Uterus (tissue), 3 donors: ENCODE measurements at regions not wholly inside any gene's neighbourhood (a gene's known extent, or its start where the extent isn't known, plus 50 kb on each side); places are given as distances from the start of the nearest gene placed in this dataset.

Source experiments
- DNase-seq, 2 donors: peaks; one replicate each; pipeline ENCODE4 v3.0.0-alpha.2; 2019 to 2020
- H3K27ac ChIP-seq, 2 donors: fragments of 200-600 bp; sonication (generic); 1 replicate in 1 of 2; 2 replicates in 1 of 2; pipeline ENCODE4 v1.5.1; 2016 to 2018
- H3K27me3 ChIP-seq, 2 donors: fragments of 200-600 bp; sonication (generic); one replicate each; pipeline ENCODE4 v1.5.1; 2018 to 2019; ENCODE audit warnings: control low read depth in 1 of 2
- H3K36me3 ChIP-seq, 2 donors: fragments of 200-600 bp; sonication (generic); one replicate each; pipeline ENCODE4 v1.5.1; 2019; ENCODE audit warnings: control low read depth in 1 of 2
- H3K4me1 ChIP-seq, 2 donors: fragments of 200-600 bp; sonication (generic); one replicate each; pipeline ENCODE4 v1.5.1; 2018 to 2019; ENCODE audit warnings: control low read depth in 1 of 2
- H3K4me3 ChIP-seq, 2 donors: fragments of 200-600 bp; sonication (generic); 1 replicate in 1 of 2; 2 replicates in 1 of 2; pipeline ENCODE4 v1.5.1; 2018 to 2019; ENCODE audit warnings: mild to moderate bottlenecking in 1 of 2
- H3K9me3 ChIP-seq, 2 donors: fragments of 200-600 bp; sonication (generic); one replicate each; pipeline ENCODE4 v1.5.1; 2019; ENCODE audit warnings: control low read depth in 1 of 2
- POLR2A ChIP-seq, 2 donors: fragments of 450-650 bp; IDR thresholded peaks; one replicate each; pipeline ENCODE4 v1.6.1; 2016; ENCODE audit warnings: antibody characterized with exemption in 2 of 2, mild to moderate bottlenecking in 1 of 2, moderate library complexity in 1 of 2
- intact Hi-C: fragments of 100-400 bp; cut with DNase I; formaldehyde crosslinking; loops from one replicate; pipeline ENCODE4 v1.15.1; 2023; ENCODE audit warnings: low total_unique reads
- TF ChIP-seq, protein P1 (sequence below), 4 experiments: fragments of 200-600 bp in 2 of 4; fragments of 450-650 bp in 2 of 4; sonication (generic) in 2 of 4; IDR thresholded peaks; one replicate each; pipeline ENCODE4 v1.5.1; 2016 to 2019; ENCODE audit warnings: antibody characterized with exemption in 4 of 4, mild to moderate bottlenecking in 2 of 4, moderate library complexity in 1 of 4
- donor health status: DM: yes; HTN: yes; CAD: no.

DNA sequence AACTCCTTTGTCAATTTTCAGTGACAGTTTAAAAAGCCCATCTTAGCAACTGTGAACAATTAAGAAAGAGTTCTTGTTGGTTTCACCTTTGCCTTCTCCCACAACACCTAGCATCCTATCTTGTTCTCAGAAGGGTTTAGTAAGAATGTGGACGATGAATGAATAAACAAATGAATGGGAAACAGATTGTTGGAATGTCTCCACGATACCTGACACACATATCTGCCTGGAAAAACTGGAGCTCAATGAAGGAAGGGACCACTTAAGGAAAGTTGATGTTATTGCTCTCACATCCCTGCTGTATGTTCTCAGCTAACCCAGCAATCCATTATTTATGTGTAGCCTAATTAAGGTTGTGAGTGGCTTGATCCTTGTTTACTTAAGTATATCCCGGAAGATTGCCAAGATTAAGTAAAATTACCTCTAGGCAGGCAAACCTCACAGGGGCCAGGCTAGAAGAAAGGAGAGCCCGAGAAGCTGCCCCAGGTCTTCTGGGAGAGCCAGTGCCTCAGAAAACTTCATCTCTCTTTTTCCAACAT lies 286.4 kb downstream of the NXPE2 start:
- TF ChIP-seq POLR2A (IDR thresholded peaks at IDR 0.05) = no peak
- TF ChIP-seq, protein P1, sequence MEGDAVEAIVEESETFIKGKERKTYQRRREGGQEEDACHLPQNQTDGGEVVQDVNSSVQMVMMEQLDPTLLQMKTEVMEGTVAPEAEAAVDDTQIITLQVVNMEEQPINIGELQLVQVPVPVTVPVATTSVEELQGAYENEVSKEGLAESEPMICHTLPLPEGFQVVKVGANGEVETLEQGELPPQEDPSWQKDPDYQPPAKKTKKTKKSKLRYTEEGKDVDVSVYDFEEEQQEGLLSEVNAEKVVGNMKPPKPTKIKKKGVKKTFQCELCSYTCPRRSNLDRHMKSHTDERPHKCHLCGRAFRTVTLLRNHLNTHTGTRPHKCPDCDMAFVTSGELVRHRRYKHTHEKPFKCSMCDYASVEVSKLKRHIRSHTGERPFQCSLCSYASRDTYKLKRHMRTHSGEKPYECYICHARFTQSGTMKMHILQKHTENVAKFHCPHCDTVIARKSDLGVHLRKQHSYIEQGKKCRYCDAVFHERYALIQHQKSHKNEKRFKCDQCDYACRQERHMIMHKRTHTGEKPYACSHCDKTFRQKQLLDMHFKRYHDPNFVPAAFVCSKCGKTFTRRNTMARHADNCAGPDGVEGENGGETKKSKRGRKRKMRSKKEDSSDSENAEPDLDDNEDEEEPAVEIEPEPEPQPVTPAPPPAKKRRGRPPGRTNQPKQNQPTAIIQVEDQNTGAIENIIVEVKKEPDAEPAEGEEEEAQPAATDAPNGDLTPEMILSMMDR (IDR thresholded peaks at IDR 0.05) = no peak
- no peaks in the 10 kb centered on the region for H3K36me3 ChIP-seq
- no peaks in the 10 kb centered on the region for H3K27me3 ChIP-seq

DNA sequence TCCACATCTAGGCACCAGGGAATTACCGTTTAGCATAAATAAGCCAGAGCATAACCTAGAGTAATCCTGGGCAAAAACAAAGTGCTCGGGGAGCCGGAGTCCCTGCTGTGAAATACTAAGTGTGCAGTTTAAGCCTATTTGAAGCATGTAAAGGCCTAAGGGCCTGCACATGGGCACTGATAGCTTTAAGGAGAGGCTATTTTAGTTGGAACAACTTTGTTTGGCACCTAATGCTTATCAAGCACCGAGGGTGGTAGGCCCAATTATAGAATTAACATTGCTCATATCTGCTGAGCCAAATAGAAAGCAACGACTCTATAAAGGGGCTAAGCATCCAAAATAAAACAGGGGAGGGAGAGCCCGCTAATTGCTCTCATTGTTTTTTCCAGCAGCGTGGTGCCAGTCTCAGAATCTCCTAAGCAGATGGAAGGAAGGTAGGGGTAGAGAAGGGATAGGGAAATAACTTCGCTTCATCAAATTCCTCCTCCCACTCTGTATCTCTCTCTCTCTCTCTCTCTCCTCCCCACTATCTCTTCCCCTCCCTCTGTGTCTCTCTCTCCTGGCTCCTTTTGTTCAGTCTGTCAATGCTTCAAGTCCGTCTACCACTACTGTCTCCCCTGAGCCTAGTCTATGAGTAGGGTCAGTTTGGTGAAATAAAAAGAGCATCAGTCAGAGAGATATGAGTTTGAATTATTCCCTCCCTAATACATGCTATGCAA lies 292.8 kb downstream of the NXPE2 start:
- no peaks in the 10 kb centered on the region for H3K4me1 ChIP-seq
- H3K27ac ChIP-seq = no peak overlapping the region
- TF ChIP-seq POLR2A (IDR thresholded peaks at IDR 0.05) = no peak
- TF ChIP-seq, protein P1 (IDR thresholded peaks at IDR 0.05) = no peak
- intact Hi-C loops = no loop called here
- no peaks in the 10 kb centered on the region for H3K27me3 ChIP-seq
- no peak overlapping the region for H3K4me3 ChIP-seq
- no peak for DNase-seq
- H3K36me3 ChIP-seq = no peaks in the 10 kb centered on the region
- no peaks in the 10 kb centered on the region for H3K9me3 ChIP-seq

More for the DNA sequence above, 286.4 kb downstream of the NXPE2 start:
- Histone ChIP-seq H3K4me1 (no peaks in the 10 kb centered on the region), H3K4me3 (no peak overlapping the region), H3K27ac (no peak overlapping the region), H3K9me3 (no peaks in the 10 kb centered on the region)
- intact Hi-C loops = no loop called here
- DNase-seq = no peak

DNA sequence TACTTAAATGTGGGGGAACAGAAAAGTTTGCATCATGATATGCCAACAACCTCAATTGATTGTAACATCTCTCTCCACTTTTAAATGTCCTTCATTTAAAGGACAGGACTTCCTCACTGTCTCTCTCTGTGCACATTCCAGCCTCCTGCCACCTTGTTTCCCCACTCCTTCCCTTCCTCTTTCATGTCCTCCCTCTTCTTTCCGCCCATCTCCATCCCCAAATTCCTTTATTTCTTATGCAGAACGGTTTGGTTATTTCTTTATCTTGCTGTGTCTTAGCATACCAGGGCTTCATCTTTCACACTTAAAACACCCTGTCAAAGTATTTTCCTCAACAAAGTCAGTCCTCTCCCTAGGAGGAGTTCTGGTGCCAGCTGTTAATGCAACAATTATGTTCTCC lies 293.8 kb downstream of the NXPE2 start:
- TF ChIP-seq, protein P1 (IDR thresholded peaks at IDR 0.05) = no peak
- TF ChIP-seq POLR2A (IDR thresholded peaks at IDR 0.05) = no peak
- H3K27me3 ChIP-seq = no peaks in the 10 kb centered on the region
- no peak overlapping the region for H3K27ac ChIP-seq
- intact Hi-C loops = no loop called here
- H3K9me3 ChIP-seq = no peaks in the 10 kb centered on the region
- H3K4me1 ChIP-seq = no peaks in the 10 kb centered on the region
- H3K4me3 ChIP-seq = no peak overlapping the region
- H3K36me3 ChIP-seq = no peaks in the 10 kb centered on the region
- no peak for DNase-seq

DNA sequence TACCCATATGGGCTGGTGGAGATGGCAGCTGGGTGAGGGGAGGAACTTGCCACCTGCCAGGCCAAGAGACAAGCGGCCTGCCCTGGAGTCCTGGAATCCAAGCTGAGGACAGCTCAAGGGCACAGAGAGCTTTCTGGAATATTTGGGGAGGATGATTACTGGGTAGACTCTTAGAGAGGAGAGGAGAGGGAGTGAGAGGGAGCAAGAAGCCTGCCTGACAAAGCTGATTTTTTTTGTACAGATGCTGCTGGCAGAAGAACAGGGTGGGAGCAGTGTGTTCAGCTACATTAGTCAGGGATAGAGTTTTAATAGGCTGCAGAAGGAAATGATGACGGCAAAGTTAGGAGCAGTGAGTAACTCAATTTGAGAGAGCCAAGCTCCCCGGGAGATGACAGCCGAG lies 299.3 kb downstream of the NXPE2 start:
- H3K4me3 ChIP-seq = no peak overlapping the region
- no peak for TF ChIP-seq POLR2A (IDR thresholded peaks at IDR 0.05)
- TF ChIP-seq, protein P1 (IDR thresholded peaks at IDR 0.05) = no peak
- H3K36me3 ChIP-seq = no peaks in the 10 kb centered on the region
- H3K4me1 ChIP-seq = no peaks in the 10 kb centered on the region
- no peaks in the 10 kb centered on the region for H3K9me3 ChIP-seq
- intact Hi-C loops = no loop called here
- no peaks in the 10 kb centered on the region for H3K27me3 ChIP-seq
- DNase-seq = no peak
- H3K27ac ChIP-seq = no peak overlapping the region

DNA sequence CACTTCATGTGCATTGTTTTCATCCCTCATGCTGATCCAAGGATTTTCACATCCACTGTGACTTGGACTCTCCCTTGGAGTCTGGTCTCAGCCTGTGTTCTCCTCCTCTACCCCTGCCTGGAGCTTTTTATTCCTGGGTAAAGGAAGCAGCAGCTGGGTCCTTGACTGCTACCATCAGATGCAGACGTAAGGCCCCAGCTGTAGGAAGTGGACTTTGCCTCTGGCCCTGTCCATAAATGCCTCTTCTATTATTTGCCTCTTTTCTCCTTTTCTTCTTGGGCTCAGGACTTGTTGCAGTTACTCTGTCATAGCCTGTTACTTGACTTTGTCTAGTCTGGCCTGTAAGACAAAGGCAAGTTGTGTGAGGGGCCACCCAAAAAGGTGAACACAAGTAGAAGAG lies 303.8 kb downstream of the NXPE2 start:
- Histone ChIP-seq H3K27ac (no peak overlapping the region), H3K4me3 (no peak overlapping the region), H3K4me1 (no peaks in the 10 kb centered on the region), H3K9me3 (no peaks in the 10 kb centered on the region), H3K27me3 (no peaks in the 10 kb centered on the region), H3K36me3 (no peaks in the 10 kb centered on the region)
- TF ChIP-seq POLR2A (IDR thresholded peaks at IDR 0.05) = no peak
- TF ChIP-seq, protein P1 (IDR thresholded peaks at IDR 0.05) = no peak
- no peak for DNase-seq
- intact Hi-C loops = no loop called here
